GM23248 (cell line): ENCODE measurements at regions not wholly inside any gene's neighbourhood (a gene's known extent, or its start where the extent isn't known, plus 50 kb on each side); places are given as distances from the start of the nearest gene placed in this dataset.

ENCODE experiments used
- EZH2 ChIP-seq: fragments of 200-600 bp; sonication (generic); IDR thresholded peaks from 2 replicates; pipeline ENCODE4 v1.6.1; 2018; ENCODE audit warnings: antibody characterized with exemption, mild to moderate bottlenecking; ENCODE audit not compliant: insufficient read depth, poor library complexity, severe bottlenecking
- EZH2phosphoT487 ChIP-seq: fragments of 200-600 bp; sonication (generic); IDR thresholded peaks from 2 replicates; pipeline ENCODE4 v1.6.1; 2018; ENCODE audit warnings: antibody characterized with exemption, moderate library complexity, mild to moderate bottlenecking, low read depth; ENCODE audit not compliant: insufficient read depth

DNA sequence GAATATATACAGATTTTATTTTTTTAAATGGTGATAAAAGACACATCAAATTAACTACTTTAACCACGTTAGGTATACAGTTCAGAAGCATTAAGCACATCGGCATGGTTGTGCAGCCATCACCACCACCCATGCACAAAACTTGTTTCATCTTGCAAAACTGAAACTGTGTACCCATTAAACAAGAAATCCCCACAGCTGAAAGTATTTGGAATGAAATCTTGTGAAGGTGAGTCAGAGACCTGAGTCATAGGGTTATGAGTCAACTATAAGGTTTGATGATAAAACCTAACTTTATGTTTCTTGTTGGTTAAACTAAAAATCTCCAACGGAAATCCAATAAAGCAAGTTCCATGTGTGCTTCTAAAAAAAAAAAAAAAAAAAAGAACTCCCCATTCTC lies 561.6 kb upstream of the PSMD7 start:
- TF ChIP-seq EZH2 (no peak), EZH2phosphoT487 (no peak)
